DOHH2 (cell line): ENCODE measurements at regions not wholly inside any gene's neighbourhood (a gene's known extent, or its start where the extent isn't known, plus 50 kb on each side); places are given as distances from the start of the nearest gene placed in this dataset.

ENCODE experiments used
- EZH2phosphoT487 ChIP-seq: fragments of 200-600 bp; sonication (generic); IDR thresholded peaks from 2 replicates; pipeline ENCODE4 v1.6.1; 2017; ENCODE audit warnings: borderline replicate concordance, mild to moderate bottlenecking, antibody characterized with exemption, low read length, moderate library complexity, mixed read lengths
- TF ChIP-seq, protein P1 (sequence below): fragments of 200-600 bp; sonication (generic); IDR thresholded peaks from one replicate; pipeline ENCODE4 v1.5.1; 2014; ENCODE audit warnings: antibody characterized with exemption, mild to moderate bottlenecking, low read depth, low read length; ENCODE audit not compliant: poor library complexity, severe bottlenecking

DNA sequence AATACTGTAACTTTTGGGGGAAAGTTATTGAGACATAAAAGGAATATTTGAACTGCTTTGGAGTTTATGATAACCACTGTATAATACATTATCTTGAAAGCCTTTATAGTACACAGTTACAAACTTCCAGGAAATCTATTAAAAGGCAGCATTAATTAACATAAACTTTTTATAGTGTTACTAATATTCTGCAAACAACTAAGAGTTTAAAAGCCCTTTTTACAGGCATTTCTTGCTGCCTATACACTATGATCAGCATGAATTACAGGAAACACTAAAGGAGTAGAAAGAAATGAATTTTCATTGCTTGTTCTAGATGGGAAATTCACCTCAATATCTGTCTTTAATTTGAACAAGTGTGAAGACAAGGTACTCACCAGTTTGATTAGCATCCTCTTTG is 252.3 kb upstream of the ZFP64 start:
- TF ChIP-seq, protein P1, sequence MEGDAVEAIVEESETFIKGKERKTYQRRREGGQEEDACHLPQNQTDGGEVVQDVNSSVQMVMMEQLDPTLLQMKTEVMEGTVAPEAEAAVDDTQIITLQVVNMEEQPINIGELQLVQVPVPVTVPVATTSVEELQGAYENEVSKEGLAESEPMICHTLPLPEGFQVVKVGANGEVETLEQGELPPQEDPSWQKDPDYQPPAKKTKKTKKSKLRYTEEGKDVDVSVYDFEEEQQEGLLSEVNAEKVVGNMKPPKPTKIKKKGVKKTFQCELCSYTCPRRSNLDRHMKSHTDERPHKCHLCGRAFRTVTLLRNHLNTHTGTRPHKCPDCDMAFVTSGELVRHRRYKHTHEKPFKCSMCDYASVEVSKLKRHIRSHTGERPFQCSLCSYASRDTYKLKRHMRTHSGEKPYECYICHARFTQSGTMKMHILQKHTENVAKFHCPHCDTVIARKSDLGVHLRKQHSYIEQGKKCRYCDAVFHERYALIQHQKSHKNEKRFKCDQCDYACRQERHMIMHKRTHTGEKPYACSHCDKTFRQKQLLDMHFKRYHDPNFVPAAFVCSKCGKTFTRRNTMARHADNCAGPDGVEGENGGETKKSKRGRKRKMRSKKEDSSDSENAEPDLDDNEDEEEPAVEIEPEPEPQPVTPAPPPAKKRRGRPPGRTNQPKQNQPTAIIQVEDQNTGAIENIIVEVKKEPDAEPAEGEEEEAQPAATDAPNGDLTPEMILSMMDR, result no peak
- TF ChIP-seq EZH2phosphoT487, result no peak
